ENCODE measurements at regions not wholly inside any gene's neighbourhood (a gene's known extent, or its start where the extent isn't known, plus 50 kb on each side); places are given as distances from the start of the nearest gene placed in this dataset.
"Not testable (repeated sequence)": the region's sequence is repeated elsewhere in the genome, so short reads cannot be mapped to it uniquely, and the experiment has no call there.

DNA sequence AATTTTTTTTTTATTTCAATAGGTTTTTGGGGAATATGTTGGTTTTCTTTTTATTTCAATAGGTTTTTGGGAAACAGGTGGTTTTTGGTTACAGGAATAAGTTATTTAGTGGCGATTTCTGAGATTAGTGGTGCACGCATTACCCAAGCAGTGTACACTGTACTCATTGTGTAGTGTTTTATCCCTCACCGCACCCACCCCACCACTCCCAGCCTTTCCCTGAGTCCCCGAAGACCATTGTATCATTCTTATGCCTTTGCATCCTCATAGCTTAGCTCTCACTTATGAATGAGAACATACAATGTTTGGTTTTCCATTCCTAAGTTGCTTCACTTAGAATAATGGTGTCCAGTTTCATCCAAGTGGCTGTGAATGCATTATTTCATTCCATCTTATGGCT lies 2142.4 kb upstream of the DEFB115 start:
- DNase-seq; in situ Hi-C loops (cut with MboI; ENCODE audit: low pct_unique_long_range_greater_than_20kb, low sequenced_read_pairs): not testable (repeated sequence)

- in situ Hi-C loops (cut with MboI; ENCODE audit: low pct_unique_long_range_greater_than_20kb, low sequenced_read_pairs) = no loop called here
- DNase-seq = no peak
Measured at GRCh38 chr20:29119141-29119540, 2138.3 kb upstream of the DEFB115 start.

- DNase-seq; in situ Hi-C loops (cut with MboI; ENCODE audit: low pct_unique_long_range_greater_than_20kb, low sequenced_read_pairs): not testable (repeated sequence)
Measured at GRCh38 chr20:29119684-29120083, 2137.8 kb upstream of the DEFB115 start.

GRCh38 chr20:29120088-29120487 lies 2137.4 kb upstream of the DEFB115 start:
- in situ Hi-C loops (cut with MboI; ENCODE audit: low pct_unique_long_range_greater_than_20kb, low sequenced_read_pairs); DNase-seq: not testable (repeated sequence)

DNA sequence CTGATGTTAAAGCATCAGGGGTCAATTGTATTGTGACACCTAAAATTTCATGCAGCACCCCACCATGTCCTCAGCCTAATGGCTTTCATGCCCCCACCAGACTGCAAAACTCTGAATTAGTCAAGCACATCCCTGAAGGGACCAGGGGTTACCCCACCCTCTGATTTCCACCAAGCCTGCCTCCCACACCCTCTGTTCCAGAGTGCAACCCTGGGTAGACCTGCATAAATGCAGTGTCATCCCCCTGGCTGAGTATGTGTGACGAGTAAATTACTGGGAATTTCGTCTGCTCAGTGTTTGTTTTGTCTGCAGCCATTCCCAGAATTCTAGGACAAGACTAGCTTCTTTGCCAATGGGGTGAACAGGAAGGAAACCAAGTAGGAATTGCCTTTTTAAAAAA lies 2136.9 kb upstream of the DEFB115 start:
- DNase-seq; in situ Hi-C loops (cut with MboI; ENCODE audit: low pct_unique_long_range_greater_than_20kb, low sequenced_read_pairs): not testable (repeated sequence)

- DNase-seq; in situ Hi-C loops (cut with MboI; ENCODE audit: low pct_unique_long_range_greater_than_20kb, low sequenced_read_pairs): not testable (repeated sequence)
Measured at GRCh38 chr20:29122784-29123183, 2134.7 kb upstream of the DEFB115 start.

GRCh38 chr20:29123861-29124260 lies 2133.6 kb upstream of the DEFB115 start:
- in situ Hi-C loops (cut with MboI; ENCODE audit: low pct_unique_long_range_greater_than_20kb, low sequenced_read_pairs) = no loop called here
- no peak for DNase-seq
